ENCODE measurements at regions not wholly inside any gene's neighbourhood (a gene's known extent, or its start where the extent isn't known, plus 50 kb on each side); places are given as distances from the start of the nearest gene placed in this dataset.

DNA sequence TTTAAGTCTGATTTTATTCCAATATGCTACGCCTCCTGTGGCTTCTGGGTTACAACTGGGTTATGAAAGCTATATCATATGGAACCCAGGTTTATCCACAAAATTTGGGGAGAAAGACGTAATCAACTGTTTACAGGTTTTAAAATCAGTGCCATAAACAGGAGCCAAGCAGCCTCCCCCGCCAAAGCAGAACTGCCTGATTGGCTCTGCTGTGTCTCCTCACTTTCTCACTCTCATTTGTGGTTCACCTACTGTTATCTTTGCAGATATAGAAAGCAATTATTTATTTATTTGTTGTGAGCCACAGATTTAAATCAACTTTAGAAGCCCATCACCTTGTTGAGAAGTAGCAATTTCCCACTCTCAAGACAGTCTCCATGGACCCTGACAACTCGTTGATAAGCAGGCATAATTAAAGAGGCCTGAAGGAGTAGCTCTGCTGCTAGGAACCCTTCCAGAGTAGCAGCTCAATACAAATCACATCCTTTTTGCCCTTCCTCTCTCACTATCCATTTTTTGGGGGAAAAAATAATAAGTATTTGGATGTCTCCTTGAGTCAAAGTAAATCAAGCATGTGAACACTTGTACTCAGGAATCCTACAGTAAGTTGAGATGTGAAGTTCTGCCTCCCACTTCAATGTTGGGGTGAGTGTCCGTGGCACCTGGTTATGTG lies 191.0 kb upstream of the CCDC150 start:
- no peak overlapping the region for H3K27ac ChIP-seq (ENCODE audit: low read length in 2 of 2)
- no peak overlapping the region for H2AFZ ChIP-seq (ENCODE audit: insufficient read depth, low read depth, low read length, poor library complexity, severe bottlenecking)
- CTCF ChIA-PET = no interaction called here
- no peak overlapping the region for H3K4me2 ChIP-seq (replicated peaks; ENCODE audit: low read depth, low read length, poor library complexity, severe bottlenecking)
- H3K9ac ChIP-seq (ENCODE audit: low read length) = no peak overlapping the region
- no peak overlapping the region for H3K4me3 Mint-ChIP-seq
- no peaks in the 10 kb centered on the region for H3K36me3 ChIP-seq (replicated peaks in 1 of 2; ENCODE audit: control extremely low read depth in 1 of 2, control insufficient read depth in 1 of 2, extremely low read depth in 1 of 2, insufficient read depth in 2 of 2, low read length in 1 of 2)
- no peaks in the 10 kb centered on the region for H3K4me1 ChIP-seq (ENCODE audit: control insufficient read depth in 2 of 2, insufficient read depth in 2 of 2, low read length in 2 of 2)
- no peaks in the 10 kb centered on the region for H3K9me3 Mint-ChIP-seq (ENCODE audit: insufficient read depth)
- DNase-seq = no peak
- no peaks in the 10 kb centered on the region for H3K9me3 ChIP-seq (ENCODE audit: control extremely low read depth in 1 of 3, control insufficient read depth in 2 of 3, insufficient read depth in 1 of 3, low read length in 2 of 3)
- intact Hi-C loops (cut with micrococcal nuclease) = no loop called here
- no peak for TF ChIP-seq EZH2 (IDR thresholded peaks at IDR 0.05; ENCODE audit: borderline replicate concordance, insufficient read depth, low read depth, low read length, poor library complexity, severe bottlenecking)
- TF ChIP-seq, protein P1, sequence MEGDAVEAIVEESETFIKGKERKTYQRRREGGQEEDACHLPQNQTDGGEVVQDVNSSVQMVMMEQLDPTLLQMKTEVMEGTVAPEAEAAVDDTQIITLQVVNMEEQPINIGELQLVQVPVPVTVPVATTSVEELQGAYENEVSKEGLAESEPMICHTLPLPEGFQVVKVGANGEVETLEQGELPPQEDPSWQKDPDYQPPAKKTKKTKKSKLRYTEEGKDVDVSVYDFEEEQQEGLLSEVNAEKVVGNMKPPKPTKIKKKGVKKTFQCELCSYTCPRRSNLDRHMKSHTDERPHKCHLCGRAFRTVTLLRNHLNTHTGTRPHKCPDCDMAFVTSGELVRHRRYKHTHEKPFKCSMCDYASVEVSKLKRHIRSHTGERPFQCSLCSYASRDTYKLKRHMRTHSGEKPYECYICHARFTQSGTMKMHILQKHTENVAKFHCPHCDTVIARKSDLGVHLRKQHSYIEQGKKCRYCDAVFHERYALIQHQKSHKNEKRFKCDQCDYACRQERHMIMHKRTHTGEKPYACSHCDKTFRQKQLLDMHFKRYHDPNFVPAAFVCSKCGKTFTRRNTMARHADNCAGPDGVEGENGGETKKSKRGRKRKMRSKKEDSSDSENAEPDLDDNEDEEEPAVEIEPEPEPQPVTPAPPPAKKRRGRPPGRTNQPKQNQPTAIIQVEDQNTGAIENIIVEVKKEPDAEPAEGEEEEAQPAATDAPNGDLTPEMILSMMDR (IDR thresholded peaks at IDR 0.05) = no peak
- no peak overlapping the region for H3K4me3 ChIP-seq (ENCODE audit: control extremely low read depth in 1 of 5, extremely low read depth in 1 of 5, insufficient read depth in 1 of 5, low read depth in 2 of 5, low read length in 4 of 5)
- no peaks in the 10 kb centered on the region for H4K20me1 ChIP-seq (ENCODE audit: control insufficient read depth, insufficient read depth, low read length, poor library complexity, severe bottlenecking)
- no peaks in the 10 kb centered on the region for H3K79me2 ChIP-seq (ENCODE audit: control insufficient read depth, insufficient read depth, low read length)
- no peak for ATAC-seq (ENCODE audit: low read depth)
- no peak overlapping the region for H3K27ac Mint-ChIP-seq
- H3K27me3 Mint-ChIP-seq = peaks cover 9% of the 10 kb centered on the region
- POLR2A ChIA-PET = no interaction called here
- no peaks in the 10 kb centered on the region for H3K27me3 ChIP-seq (replicated peaks in 1 of 4; ENCODE audit: control extremely low read depth in 1 of 4, control insufficient read depth in 3 of 4, insufficient read depth in 4 of 4, low read length in 3 of 4)
- WGBS (ENCODE audit: insufficient coverage) = 100% methylated on average over 2 of the region's 5 CpGs
- H3K4me1 Mint-ChIP-seq = no peaks in the 10 kb centered on the region

DNA sequence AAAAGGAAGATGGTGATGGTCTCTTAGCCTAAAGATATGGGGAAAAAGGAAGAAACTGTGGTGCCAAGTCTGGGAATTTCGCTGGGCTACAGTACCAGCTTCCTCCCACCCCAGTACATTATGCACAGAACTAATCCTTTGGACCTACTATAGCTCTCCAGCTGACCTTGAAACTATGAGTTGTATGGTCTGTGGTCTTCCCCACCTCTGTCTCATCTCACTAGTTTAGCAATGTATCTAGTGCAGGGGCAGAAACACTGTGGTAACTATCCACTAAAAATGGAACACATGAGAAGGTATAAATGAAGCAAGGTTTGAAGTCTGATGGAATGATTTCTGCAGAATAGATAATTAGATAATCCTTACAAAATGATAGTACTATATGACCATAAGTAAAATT lies 190.4 kb upstream of the CCDC150 start:
- CTCF ChIA-PET = no interaction called here

More for the DNA sequence above, 190.4 kb upstream of the CCDC150 start:
- Mint-ChIP-seq H3K4me3 (no peak overlapping the region), H3K9me3 (ENCODE audit: insufficient read depth) (no peaks in the 10 kb centered on the region), H3K4me1 (no peaks in the 10 kb centered on the region), H3K27ac (no peak overlapping the region), H3K27me3 (peaks cover 9% of the 10 kb centered on the region)
- Histone ChIP-seq H3K79me2 (ENCODE audit: control insufficient read depth, insufficient read depth, low read length) (no peaks in the 10 kb centered on the region), H3K4me1 (ENCODE audit: control insufficient read depth in 2 of 2, insufficient read depth in 2 of 2, low read length in 2 of 2) (no peaks in the 10 kb centered on the region), H4K20me1 (ENCODE audit: control insufficient read depth, insufficient read depth, low read length, poor library complexity, severe bottlenecking) (no peaks in the 10 kb centered on the region), H3K27me3 (replicated peaks in 1 of 4; ENCODE audit: control extremely low read depth in 1 of 4, control insufficient read depth in 3 of 4, insufficient read depth in 4 of 4, low read length in 3 of 4) (no peaks in the 10 kb centered on the region), H3K4me2 (replicated peaks; ENCODE audit: low read depth, low read length, poor library complexity, severe bottlenecking) (no peak overlapping the region), H3K4me3 (ENCODE audit: control extremely low read depth in 1 of 5, extremely low read depth in 1 of 5, insufficient read depth in 1 of 5, low read depth in 2 of 5, low read length in 4 of 5) (no peak overlapping the region), H3K27ac (ENCODE audit: low read length in 2 of 2) (no peak overlapping the region), H3K9me3 (ENCODE audit: control extremely low read depth in 1 of 3, control insufficient read depth in 2 of 3, insufficient read depth in 1 of 3, low read length in 2 of 3) (no peaks in the 10 kb centered on the region), H2AFZ (ENCODE audit: insufficient read depth, low read depth, low read length, poor library complexity, severe bottlenecking) (no peak overlapping the region), H3K36me3 (replicated peaks in 1 of 2; ENCODE audit: control extremely low read depth in 1 of 2, control insufficient read depth in 1 of 2, extremely low read depth in 1 of 2, insufficient read depth in 2 of 2, low read length in 1 of 2) (no peaks in the 10 kb centered on the region), H3K9ac (ENCODE audit: low read length) (no peak overlapping the region)
- DNase-seq (no peak), ATAC-seq (ENCODE audit: low read depth) (no peak)
- TF ChIP-seq, protein P1 (IDR thresholded peaks at IDR 0.05) = no peak
- TF ChIP-seq EZH2 (IDR thresholded peaks at IDR 0.05; ENCODE audit: borderline replicate concordance, insufficient read depth, low read depth, low read length, poor library complexity, severe bottlenecking) = no peak
- intact Hi-C loops (cut with micrococcal nuclease) = no loop called here
- WGBS (ENCODE audit: insufficient coverage) = no CpG with 5 or more reads among the region's 1 CpG
- POLR2A ChIA-PET = no interaction called here
